ENCODE measurements at regions not wholly inside any gene's neighbourhood (a gene's known extent, or its start where the extent isn't known, plus 50 kb on each side); places are given as distances from the start of the nearest gene placed in this dataset.
"Not testable (repeated sequence)": the region's sequence is repeated elsewhere in the genome, so short reads cannot be mapped to it uniquely, and the experiment has no call there.

GRCh38 chr18:22796113-22796512, 137.0 kb upstream of the RBBP8 start:
- no peak for DNase-seq
- no peak for ATAC-seq
- intact Hi-C loops (cut with DNase I): loop anchor here in 1 of 2 donors (5.0 kb wide), 2 partner anchors 186 to 899 kb away; no protein-coding TSS in a partner anchor

- DNase-seq: no peak
- intact Hi-C loops (cut with DNase I): no loop called here
Observed at GRCh38 chr18:22800551-22800951, 132.6 kb upstream of the RBBP8 start.

GRCh38 chr18:22813648-22814328, 119.3 kb upstream of the RBBP8 start:
- no peak for DNase-seq
- peak in 1 of 2 donors; percentile 60 for ATAC-seq
- intact Hi-C loops (cut with DNase I): no loop called here

More at GRCh38 chr18:22800551-22800951, 132.6 kb upstream of the RBBP8 start:
- peak; percentile 36 to 50 for ATAC-seq

- DNase-seq (no peak), ATAC-seq (no peak)
- intact Hi-C loops (cut with DNase I): no loop called here
Observed at GRCh38 chr18:22814329-22814703, 118.8 kb upstream of the RBBP8 start.

GRCh38 chr18:22816266-22817176, 116.6 kb upstream of the RBBP8 start:
- intact Hi-C loops (cut with DNase I): no loop called here
- DNase-seq: no peak
- ATAC-seq: no peak

- ATAC-seq (no peak), DNase-seq (no peak)
- intact Hi-C loops (cut with DNase I): no loop called here
Observed at GRCh38 chr18:22817844-22818243, 115.3 kb upstream of the RBBP8 start.

GRCh38 chr18:22822024-22822423, 111.1 kb upstream of the RBBP8 start:
- intact Hi-C loops (cut with DNase I): no loop called here
- no peak for DNase-seq
- ATAC-seq: no peak

GRCh38 chr18:22822841-22823508, 110.2 kb upstream of the RBBP8 start:
- intact Hi-C loops (cut with DNase I): no loop called here
- DNase-seq: no peak
- no peak for ATAC-seq

- intact Hi-C loops (cut with DNase I): no loop called here
- no peak for ATAC-seq
Observed at GRCh38 chr18:22826726-22827125, 106.4 kb upstream of the RBBP8 start.

GRCh38 chr18:22827216-22827615, 105.9 kb upstream of the RBBP8 start:
- DNase-seq: no peak
- intact Hi-C loops (cut with DNase I): no loop called here
- ATAC-seq: no peak

More at GRCh38 chr18:22826726-22827125, 106.4 kb upstream of the RBBP8 start:
- DNase-seq: no peak

GRCh38 chr18:22827741-22828140, 105.4 kb upstream of the RBBP8 start:
- intact Hi-C loops (cut with DNase I): no loop called here
- DNase-seq (no peak), ATAC-seq (no peak)

GRCh38 chr18:22828171-22828570, 105.0 kb upstream of the RBBP8 start:
- ATAC-seq: peak in 1 of 2 donors; percentile 72
- intact Hi-C loops (cut with DNase I): no loop called here
- no peak for DNase-seq

- ATAC-seq; intact Hi-C loops (cut with DNase I); DNase-seq: not testable (repeated sequence)
Observed at GRCh38 chr18:22828583-22828982, 104.5 kb upstream of the RBBP8 start.

- intact Hi-C loops (cut with DNase I): no loop called here
- ATAC-seq: no peak
- DNase-seq: no peak
Observed at GRCh38 chr18:22829781-22830180, 103.3 kb upstream of the RBBP8 start.

GRCh38 chr18:22830511-22830910, 102.6 kb upstream of the RBBP8 start:
- DNase-seq (no peak), ATAC-seq (no peak)
- intact Hi-C loops (cut with DNase I): no loop called here

- no peak for DNase-seq
- peak in 1 of 2 donors; percentile 83 for ATAC-seq
- intact Hi-C loops (cut with DNase I): no loop called here
Observed at GRCh38 chr18:22831441-22831904, 101.7 kb upstream of the RBBP8 start.

- no peak for DNase-seq
- intact Hi-C loops (cut with DNase I): no loop called here
- no peak for ATAC-seq
Observed at GRCh38 chr18:22836932-22837331, 96.2 kb upstream of the RBBP8 start.

GRCh38 chr18:22838221-22838620, 94.9 kb upstream of the RBBP8 start:
- ATAC-seq: no peak
- intact Hi-C loops (cut with DNase I): no loop called here
- no peak for DNase-seq

- no peak for ATAC-seq
- DNase-seq: no peak
- intact Hi-C loops (cut with DNase I): no loop called here
Observed at GRCh38 chr18:22838639-22839277, 94.4 kb upstream of the RBBP8 start.
